ENCODE measurements at regions not wholly inside any gene's neighbourhood (a gene's known extent, or its start where the extent isn't known, plus 50 kb on each side); places are given as distances from the start of the nearest gene placed in this dataset.

DNA sequence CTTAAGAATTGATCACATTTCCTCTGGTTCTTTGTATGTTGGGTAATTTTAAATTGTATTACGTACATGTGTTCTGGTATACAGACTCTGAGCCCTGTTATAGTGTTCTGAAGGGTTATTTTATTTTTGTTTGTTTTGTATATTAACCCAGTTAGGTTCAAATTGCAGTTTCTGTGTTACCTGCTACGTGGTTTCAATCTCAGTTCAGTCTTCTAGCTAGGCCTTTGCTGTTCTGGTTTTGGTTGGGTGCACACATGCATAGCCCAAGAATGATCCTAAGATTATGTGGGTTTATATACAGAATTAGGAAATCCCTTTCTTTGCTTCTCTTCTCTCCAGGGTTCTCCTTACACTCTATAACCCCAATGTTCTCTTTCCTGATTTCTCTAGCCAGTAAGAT, 161.0 kb downstream of the PPP1R2C start:
- Histone ChIP-seq H3K9me3 (ENCODE audit: control insufficient read depth, low read depth, low read length) (no peaks in the 10 kb centered on the region), H3K36me3 (ENCODE audit: control insufficient read depth in 2 of 2, extremely low read depth in 1 of 2, insufficient read depth in 2 of 2, low read length in 2 of 2) (no peaks in the 10 kb centered on the region), H3K9ac (ENCODE audit: control insufficient read depth, extremely low read depth, insufficient read depth, low read length) (no peak overlapping the region), H3K4me3 (ENCODE audit: control insufficient read depth in 2 of 3, extremely low read depth in 1 of 3, insufficient read depth in 2 of 3, low read depth in 1 of 3, low read length in 3 of 3) (no peak overlapping the region), H3K79me2 (ENCODE audit: control insufficient read depth, insufficient read depth, low read length) (no peaks in the 10 kb centered on the region), H3K4me1 (ENCODE audit: control insufficient read depth, extremely low read depth, insufficient read depth, low read length) (no peaks in the 10 kb centered on the region), H3K4me2 (ENCODE audit: control insufficient read depth, extremely low read depth, insufficient read depth, low read depth, low read length) (no peak overlapping the region), H4K20me1 (ENCODE audit: control insufficient read depth, extremely low read depth, insufficient read depth, low read length) (no peaks in the 10 kb centered on the region), H2AFZ (ENCODE audit: control insufficient read depth, low read length) (no peak overlapping the region), H3K9me1 (ENCODE audit: control insufficient read depth, extremely low read depth, insufficient read depth, low read length) (no peaks in the 10 kb centered on the region), H3K27ac (ENCODE audit: control insufficient read depth, insufficient read depth, low read length) (no peak overlapping the region), H3K27me3 (ENCODE audit: control insufficient read depth, extremely low read depth, insufficient read depth, low read length) (no peaks in the 10 kb centered on the region)
- dilution Hi-C loops (cut with MboI; ENCODE audit: extremely low pct_ligation_motif_present, low sequenced_read_pairs) = no loop called here
- no peak for DNase-seq (ENCODE audit: low read depth, low spot score)
- no peak for FAIRE-seq
- no peak for TF ChIP-seq EZH2 (IDR thresholded peaks at IDR 0.05; ENCODE audit: low read length)
- TF ChIP-seq, protein P1, sequence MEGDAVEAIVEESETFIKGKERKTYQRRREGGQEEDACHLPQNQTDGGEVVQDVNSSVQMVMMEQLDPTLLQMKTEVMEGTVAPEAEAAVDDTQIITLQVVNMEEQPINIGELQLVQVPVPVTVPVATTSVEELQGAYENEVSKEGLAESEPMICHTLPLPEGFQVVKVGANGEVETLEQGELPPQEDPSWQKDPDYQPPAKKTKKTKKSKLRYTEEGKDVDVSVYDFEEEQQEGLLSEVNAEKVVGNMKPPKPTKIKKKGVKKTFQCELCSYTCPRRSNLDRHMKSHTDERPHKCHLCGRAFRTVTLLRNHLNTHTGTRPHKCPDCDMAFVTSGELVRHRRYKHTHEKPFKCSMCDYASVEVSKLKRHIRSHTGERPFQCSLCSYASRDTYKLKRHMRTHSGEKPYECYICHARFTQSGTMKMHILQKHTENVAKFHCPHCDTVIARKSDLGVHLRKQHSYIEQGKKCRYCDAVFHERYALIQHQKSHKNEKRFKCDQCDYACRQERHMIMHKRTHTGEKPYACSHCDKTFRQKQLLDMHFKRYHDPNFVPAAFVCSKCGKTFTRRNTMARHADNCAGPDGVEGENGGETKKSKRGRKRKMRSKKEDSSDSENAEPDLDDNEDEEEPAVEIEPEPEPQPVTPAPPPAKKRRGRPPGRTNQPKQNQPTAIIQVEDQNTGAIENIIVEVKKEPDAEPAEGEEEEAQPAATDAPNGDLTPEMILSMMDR (optimal IDR thresholded peaks at IDR 0.05 in 1 of 3, IDR thresholded peaks at IDR 0.05 in 1 of 3, conservative IDR thresholded peaks at IDR 0.05 in 1 of 3; ENCODE audit: extremely low read depth in 1 of 3, insufficient read depth in 2 of 3, low read length in 3 of 3) = no peak

DNA sequence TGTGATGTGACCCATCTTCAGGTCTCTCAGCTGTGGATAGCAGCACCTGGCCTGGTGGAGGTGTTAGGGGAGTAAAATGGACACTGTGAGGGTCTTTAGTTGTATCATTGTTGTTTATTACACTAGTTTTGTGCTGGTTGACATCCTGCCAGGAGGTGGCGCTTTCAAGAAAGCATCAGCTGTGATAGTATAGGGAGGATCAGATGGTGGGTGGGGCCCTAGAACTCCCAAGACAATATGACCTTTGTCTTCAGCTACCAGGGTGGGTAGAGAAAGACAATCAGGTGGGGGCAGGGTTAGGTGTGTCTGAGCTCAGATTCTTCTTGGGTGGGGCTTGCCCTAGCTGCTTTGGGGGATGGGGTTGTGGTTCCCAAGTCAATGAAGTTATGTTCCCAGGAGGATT, 162.8 kb downstream of the PPP1R2C start:
- no peak overlapping the region for H3K4me2 ChIP-seq (ENCODE audit: control insufficient read depth, extremely low read depth, insufficient read depth, low read depth, low read length)
- no peaks in the 10 kb centered on the region for H3K9me3 ChIP-seq (ENCODE audit: control insufficient read depth, low read depth, low read length)
- FAIRE-seq (no peak), DNase-seq (ENCODE audit: low read depth, low spot score) (peak; percentile 5)
- H2AFZ ChIP-seq (ENCODE audit: control insufficient read depth, low read length) = no peak overlapping the region
- H3K9me1 ChIP-seq (ENCODE audit: control insufficient read depth, extremely low read depth, insufficient read depth, low read length) = no peaks in the 10 kb centered on the region
- H3K4me3 ChIP-seq (ENCODE audit: control insufficient read depth in 2 of 3, extremely low read depth in 1 of 3, insufficient read depth in 2 of 3, low read depth in 1 of 3, low read length in 3 of 3) = no peak overlapping the region
- no peak overlapping the region for H3K9ac ChIP-seq (ENCODE audit: control insufficient read depth, extremely low read depth, insufficient read depth, low read length)
- H3K36me3 ChIP-seq (ENCODE audit: control insufficient read depth in 2 of 2, extremely low read depth in 1 of 2, insufficient read depth in 2 of 2, low read length in 2 of 2) = no peaks in the 10 kb centered on the region
- dilution Hi-C loops (cut with MboI; ENCODE audit: extremely low pct_ligation_motif_present, low sequenced_read_pairs) = no loop called here
- TF ChIP-seq, protein P1 (optimal IDR thresholded peaks at IDR 0.05 in 1 of 3, IDR thresholded peaks at IDR 0.05 in 1 of 3, conservative IDR thresholded peaks at IDR 0.05 in 1 of 3; ENCODE audit: extremely low read depth in 1 of 3, insufficient read depth in 2 of 3, low read length in 3 of 3) = peak; percentile 6 to 19 (median 8)
- TF ChIP-seq EZH2 (IDR thresholded peaks at IDR 0.05; ENCODE audit: low read length) = no peak
- H3K27me3 ChIP-seq (ENCODE audit: control insufficient read depth, extremely low read depth, insufficient read depth, low read length) = no peaks in the 10 kb centered on the region
- H4K20me1 ChIP-seq (ENCODE audit: control insufficient read depth, extremely low read depth, insufficient read depth, low read length) = no peaks in the 10 kb centered on the region
- H3K4me1 ChIP-seq (ENCODE audit: control insufficient read depth, extremely low read depth, insufficient read depth, low read length) = no peaks in the 10 kb centered on the region
- H3K27ac ChIP-seq (ENCODE audit: control insufficient read depth, insufficient read depth, low read length) = no peak overlapping the region
- H3K79me2 ChIP-seq (ENCODE audit: control insufficient read depth, insufficient read depth, low read length) = no peaks in the 10 kb centered on the region

Measured in keratinocyte (primary cell).